ENCODE measurements at regions not wholly inside any gene's neighbourhood (a gene's known extent, or its start where the extent isn't known, plus 50 kb on each side); places are given as distances from the start of the nearest gene placed in this dataset.

DNA sequence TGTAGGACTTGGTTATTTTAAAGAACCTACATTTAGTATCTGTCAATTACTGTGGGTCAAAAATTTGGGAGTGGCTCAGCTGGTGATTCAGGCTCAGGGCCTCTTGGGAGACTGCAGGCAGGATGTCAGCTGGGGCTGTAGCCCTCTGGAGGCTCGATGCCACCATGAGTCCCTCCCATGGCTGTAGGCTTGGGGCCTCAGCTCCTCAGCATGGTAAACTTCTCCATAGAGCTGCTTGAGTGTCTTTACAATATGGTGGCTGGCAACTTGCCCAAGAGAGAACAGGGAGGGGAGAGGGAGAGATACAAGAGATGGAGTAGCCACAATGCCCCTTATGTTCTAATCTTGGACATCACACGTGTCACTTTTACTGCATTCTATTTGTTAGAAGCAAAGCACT, 470.4 kb downstream of the CDH26 start:
- ChIA-PET POLR2A (no interaction called here), CTCF (no interaction called here)
- H3K36me3 ChIP-seq (ENCODE audit: insufficient read depth, low read length), result no peaks in the 10 kb centered on the region
- no peaks in the 10 kb centered on the region for H3K4me1 Mint-ChIP-seq (ENCODE audit: low read depth)
- peaks cover 0 to 2% of the 10 kb centered on the region in 2 experiments for H3K27me3 ChIP-seq (ENCODE audit: control insufficient read depth in 1 of 2, insufficient read depth in 2 of 2, low read length in 2 of 2)
- H3K9me3 ChIP-seq (ENCODE audit: control insufficient read depth in 1 of 2, insufficient read depth in 1 of 2, low read length in 2 of 2), result no peaks in the 10 kb centered on the region
- no peaks in the 10 kb centered on the region for H3K4me1 ChIP-seq (ENCODE audit: insufficient read depth, low read length)
- no peak overlapping the region for H3K4me3 ChIP-seq (ENCODE audit: low read length)
- H3K4me3 Mint-ChIP-seq, result no peak overlapping the region
- H3K27ac ChIP-seq (ENCODE audit: low read depth in 1 of 2, low read length in 2 of 2), result no peak overlapping the region
- H3K9me3 Mint-ChIP-seq, result no peaks in the 10 kb centered on the region
- no peaks in the 10 kb centered on the region for H3K36me3 Mint-ChIP-seq (ENCODE audit: low read depth)
- intact Hi-C loops (cut with DNase I, micrococcal nuclease), result no loop called here
- H3K27me3 Mint-ChIP-seq, result peaks cover 7% of the 10 kb centered on the region
- H3K27ac Mint-ChIP-seq, result no peak overlapping the region
- DNase-seq (no peak), ATAC-seq (ENCODE audit: poor library complexity) (no peak)
- TF ChIP-seq, protein P1, sequence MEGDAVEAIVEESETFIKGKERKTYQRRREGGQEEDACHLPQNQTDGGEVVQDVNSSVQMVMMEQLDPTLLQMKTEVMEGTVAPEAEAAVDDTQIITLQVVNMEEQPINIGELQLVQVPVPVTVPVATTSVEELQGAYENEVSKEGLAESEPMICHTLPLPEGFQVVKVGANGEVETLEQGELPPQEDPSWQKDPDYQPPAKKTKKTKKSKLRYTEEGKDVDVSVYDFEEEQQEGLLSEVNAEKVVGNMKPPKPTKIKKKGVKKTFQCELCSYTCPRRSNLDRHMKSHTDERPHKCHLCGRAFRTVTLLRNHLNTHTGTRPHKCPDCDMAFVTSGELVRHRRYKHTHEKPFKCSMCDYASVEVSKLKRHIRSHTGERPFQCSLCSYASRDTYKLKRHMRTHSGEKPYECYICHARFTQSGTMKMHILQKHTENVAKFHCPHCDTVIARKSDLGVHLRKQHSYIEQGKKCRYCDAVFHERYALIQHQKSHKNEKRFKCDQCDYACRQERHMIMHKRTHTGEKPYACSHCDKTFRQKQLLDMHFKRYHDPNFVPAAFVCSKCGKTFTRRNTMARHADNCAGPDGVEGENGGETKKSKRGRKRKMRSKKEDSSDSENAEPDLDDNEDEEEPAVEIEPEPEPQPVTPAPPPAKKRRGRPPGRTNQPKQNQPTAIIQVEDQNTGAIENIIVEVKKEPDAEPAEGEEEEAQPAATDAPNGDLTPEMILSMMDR (IDR thresholded peaks at IDR 0.05), result no peak

DNA sequence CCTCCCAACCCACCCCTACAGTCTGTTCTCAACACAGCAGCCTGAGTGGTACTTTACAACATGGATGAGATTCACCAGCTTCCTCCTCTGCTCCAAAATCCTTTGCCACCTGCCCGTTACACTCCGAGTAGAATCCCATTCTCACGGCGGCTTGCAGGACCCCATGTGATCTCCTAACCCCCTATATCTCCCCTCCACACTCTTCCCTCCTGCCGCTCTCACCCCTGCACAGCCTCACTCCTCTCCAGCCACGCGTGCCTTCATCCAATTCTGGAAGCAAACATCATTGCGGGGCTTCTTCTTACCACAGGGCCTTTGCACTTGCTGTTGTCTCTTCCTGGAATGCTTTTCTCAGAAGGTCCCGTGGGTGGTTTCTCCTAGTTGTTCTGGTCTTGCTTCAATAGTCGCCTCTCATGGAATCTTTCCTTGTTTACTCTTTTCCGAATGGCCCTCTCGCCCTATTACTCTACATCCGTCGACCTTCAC, 472.3 kb downstream of the CDH26 start:
- Histone ChIP-seq H3K4me3 (ENCODE audit: low read length) (no peak overlapping the region), H3K27ac (ENCODE audit: low read depth in 1 of 2, low read length in 2 of 2) (no peak overlapping the region), H3K9me3 (ENCODE audit: control insufficient read depth in 1 of 2, insufficient read depth in 1 of 2, low read length in 2 of 2) (no peaks in the 10 kb centered on the region), H3K27me3 (ENCODE audit: control insufficient read depth in 1 of 2, insufficient read depth in 2 of 2, low read length in 2 of 2) (no peaks in the 10 kb centered on the region), H3K36me3 (ENCODE audit: insufficient read depth, low read length) (no peaks in the 10 kb centered on the region), H3K4me1 (ENCODE audit: insufficient read depth, low read length) (no peaks in the 10 kb centered on the region)
- Mint-ChIP-seq H3K9me3 (no peaks in the 10 kb centered on the region), H3K4me3 (no peak overlapping the region), H3K27me3 (no peaks in the 10 kb centered on the region), H3K27ac (no peak overlapping the region), H3K4me1 (ENCODE audit: low read depth) (no peaks in the 10 kb centered on the region), H3K36me3 (ENCODE audit: low read depth) (no peaks in the 10 kb centered on the region)
- ChIA-PET POLR2A (no interaction called here), CTCF (no interaction called here)
- DNase-seq, result no peak
- intact Hi-C loops (cut with DNase I, micrococcal nuclease), result no loop called here
- no peak for ATAC-seq (ENCODE audit: poor library complexity)
- TF ChIP-seq, protein P1 (IDR thresholded peaks at IDR 0.05), result no peak

DNA sequence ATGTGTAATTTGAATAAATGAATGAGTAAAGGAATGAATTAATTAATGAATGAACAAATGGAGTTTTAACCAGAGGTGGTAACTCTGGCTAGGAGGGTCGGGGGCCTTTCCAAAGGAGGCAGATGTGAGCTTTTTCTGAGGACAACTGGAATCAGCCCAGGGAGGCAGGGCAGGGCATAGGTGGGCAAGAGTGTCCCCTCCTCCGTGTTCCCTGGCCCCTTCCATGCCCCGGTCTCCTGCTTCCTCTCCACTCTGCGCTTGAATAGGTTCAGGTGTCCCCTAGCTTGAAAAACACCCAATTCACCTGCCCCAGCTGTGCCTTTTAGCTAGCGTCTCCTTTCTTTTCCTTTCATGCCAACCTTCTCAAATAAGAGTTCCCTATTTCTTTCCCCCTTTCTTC, 473.1 kb downstream of the CDH26 start:
- no peak overlapping the region for H3K4me3 Mint-ChIP-seq
- DNase-seq (no peak), ATAC-seq (ENCODE audit: poor library complexity) (no peak)
- H3K4me3 ChIP-seq (ENCODE audit: low read length), result no peak overlapping the region
- no peaks in the 10 kb centered on the region for H3K9me3 Mint-ChIP-seq
- H3K4me1 Mint-ChIP-seq (ENCODE audit: low read depth), result no peaks in the 10 kb centered on the region
- no peaks in the 10 kb centered on the region for H3K36me3 ChIP-seq (ENCODE audit: insufficient read depth, low read length)
- no peaks in the 10 kb centered on the region for H3K36me3 Mint-ChIP-seq (ENCODE audit: low read depth)
- no peaks in the 10 kb centered on the region for H3K9me3 ChIP-seq (ENCODE audit: control insufficient read depth in 1 of 2, insufficient read depth in 1 of 2, low read length in 2 of 2)
- TF ChIP-seq, protein P1 (IDR thresholded peaks at IDR 0.05), result no peak
- H3K27ac Mint-ChIP-seq, result no peak overlapping the region
- no peaks in the 10 kb centered on the region for H3K4me1 ChIP-seq (ENCODE audit: insufficient read depth, low read length)
- H3K27ac ChIP-seq (ENCODE audit: low read depth in 1 of 2, low read length in 2 of 2), result no peak overlapping the region
- POLR2A ChIA-PET, result no interaction called here
- H3K27me3 Mint-ChIP-seq, result no peaks in the 10 kb centered on the region
- intact Hi-C loops (cut with DNase I, micrococcal nuclease), result no loop called here
- no peaks in the 10 kb centered on the region for H3K27me3 ChIP-seq (ENCODE audit: control insufficient read depth in 1 of 2, insufficient read depth in 2 of 2, low read length in 2 of 2)
- CTCF ChIA-PET, result no interaction called here

Measured in CD4-positive, alpha-beta T cell (primary cell).